T-cell (primary cell): ENCODE measurements at regions not wholly inside any gene's neighbourhood (a gene's known extent, or its start where the extent isn't known, plus 50 kb on each side); places are given as distances from the start of the nearest gene placed in this dataset.
"Not testable (repeated sequence)": the region's sequence is repeated elsewhere in the genome, so short reads cannot be mapped to it uniquely, and the experiment has no call there.

ENCODE experiments used
- ATAC-seq, 4 experiments: fragments of 200-7000 bp in 3 of 4; fragments of 150-1000 bp in 1 of 4; cut with Tn5 transposase; replicated peaks in 1 of 4; 1 replicate in 3 of 4; 2 replicates in 1 of 4; pipeline ENCODE4 v1.10.0; 2021; ENCODE audit warnings: moderate library complexity in 3 of 4, mild to moderate bottlenecking in 2 of 4, moderate number of reproducible peaks in 1 of 4
- CTCF ChIA-PET, 2 donors: fragments of 300-600 bp; sonication (Branson Sonifier 250); formaldehyde crosslinking; loops; one replicate each; lab custom pipeline; 2022; ENCODE audit warnings: antibody characterized with exemption in 2 of 2; lab: Charles Lee
- POLR2A ChIA-PET, 2 donors: fragments of 300-600 bp; sonication (Branson Sonifier 250); formaldehyde crosslinking; loops; one replicate each; lab custom pipeline; 2022; ENCODE audit warnings: antibody characterized with exemption in 2 of 2; lab: Charles Lee
- DNase-seq, 35 experiments: peaks; one replicate each; pipeline versions ENCODE4 v3.0.0 to v3.0.0-alpha.2; 2013 to 2023
- H3K27ac ChIP-seq: one replicate; pipeline ENCODE4 v1.5.1; 2013; ENCODE audit warnings: low read length
- H3K27me3 ChIP-seq, 2 experiments: replicated peaks in 1 of 2; 1 replicate in 1 of 2; 2 replicates in 1 of 2; pipeline versions ENCODE4 v1.6.1 to v1.7.0; 2013; ENCODE audit warnings: low read length in 1 of 2, mixed read lengths in 1 of 2; ENCODE audit not compliant: control insufficient read depth in 2 of 2, insufficient read depth in 2 of 2; ENCODE audit errors: extremely low read depth in 1 of 2
- H3K36me3 ChIP-seq, 2 donors: 1 replicate in 1 of 2; 2 replicates in 1 of 2; pipeline versions ENCODE4 v1.6.1 to v1.7.0; 2013; ENCODE audit warnings: low read length in 1 of 2; ENCODE audit not compliant: control insufficient read depth in 2 of 2, insufficient read depth in 1 of 2; ENCODE audit errors: extremely low read depth in 1 of 2
- H3K4me1 ChIP-seq, 2 experiments: 1 replicate in 1 of 2; 2 replicates in 1 of 2; pipeline versions ENCODE4 v1.6.1 to v1.7.0; 2013; ENCODE audit warnings: low read length in 2 of 2, mixed read lengths in 1 of 2; ENCODE audit not compliant: insufficient read depth in 2 of 2, control insufficient read depth in 1 of 2; ENCODE audit errors: extremely low read depth in 1 of 2
- H3K4me3 ChIP-seq, 2 donors: 1 replicate in 1 of 2; 2 replicates in 1 of 2; pipeline versions ENCODE4 v1.5.1 to v1.7.0; 2013; ENCODE audit warnings: mild to moderate bottlenecking in 2 of 2, low read length in 1 of 2, moderate library complexity in 1 of 2; ENCODE audit not compliant: control insufficient read depth in 1 of 2; ENCODE audit errors: extremely low read depth in 1 of 2
- H3K9me3 ChIP-seq: 2 replicates; pipeline ENCODE4 v1.7.0; 2013
- H3K27ac Mint-ChIP-seq, 2 donors: one replicate each; pipeline ENCODE4 v1.8.0; 2020 to 2021; ENCODE audit warnings: mild to moderate bottlenecking in 2 of 2, mixed read lengths in 2 of 2
- H3K27me3 Mint-ChIP-seq, 2 donors: one replicate each; pipeline ENCODE4 v1.8.0; 2021 to 2022; ENCODE audit warnings: mixed read lengths in 2 of 2
- H3K36me3 Mint-ChIP-seq: one replicate; pipeline ENCODE4 v1.8.0; 2021; ENCODE audit warnings: mixed read lengths
- H3K4me1 Mint-ChIP-seq, 3 donors: one replicate each; pipeline ENCODE4 v1.8.0; 2020 to 2022; ENCODE audit warnings: mixed read lengths in 3 of 3, mild to moderate bottlenecking in 1 of 3
- H3K4me3 Mint-ChIP-seq, 3 donors: one replicate each; pipeline ENCODE4 v1.8.0; 2020 to 2022; ENCODE audit warnings: mild to moderate bottlenecking in 3 of 3, mixed read lengths in 3 of 3, moderate library complexity in 3 of 3
- H3K9me3 Mint-ChIP-seq, 3 donors: one replicate each; pipeline ENCODE4 v1.8.0; 2020 to 2022; ENCODE audit warnings: mixed read lengths in 3 of 3
- WGBS: methylation state at CpG from one replicate; pipeline ENCODE4 v1.1.5; 2013; ENCODE audit warnings: missing lambda C conversion rate; ENCODE audit not compliant: insufficient coverage; 5-methylcytosine and 5-hydroxymethylcytosine counted together

DNA sequence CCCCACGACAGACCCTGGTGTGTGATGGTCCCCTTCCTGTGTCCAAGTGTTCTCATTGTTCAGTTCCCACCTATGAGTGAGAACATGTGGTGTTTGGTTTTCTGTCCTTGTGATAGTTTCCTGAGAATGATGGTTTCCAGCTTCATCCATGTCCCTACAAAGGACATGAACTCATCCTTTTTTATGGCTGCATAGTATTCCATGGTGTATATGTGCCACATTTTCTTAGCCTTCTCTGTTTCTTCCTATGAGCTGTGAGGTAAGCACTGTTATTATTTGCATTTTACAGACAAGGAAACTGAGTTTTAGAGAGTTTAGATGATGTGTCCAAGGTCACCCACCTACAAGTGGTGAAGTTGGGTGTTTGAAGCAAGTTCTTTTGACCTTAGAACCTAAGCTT is 51.1 kb upstream of the BNC1 start:
- H3K27ac ChIP-seq, H3K4me3 ChIP-seq, H3K9me3 ChIP-seq, DNase-seq, H3K36me3 Mint-ChIP-seq, H3K9me3 Mint-ChIP-seq, H3K4me1 ChIP-seq, H3K27me3 ChIP-seq, POLR2A ChIA-PET, ATAC-seq, H3K27ac Mint-ChIP-seq, H3K4me1 Mint-ChIP-seq, CTCF ChIA-PET, H3K36me3 ChIP-seq, H3K4me3 Mint-ChIP-seq: not testable (repeated sequence)
- peaks cover 3 to 17% of the 10 kb centered on the region in 2 donors for H3K27me3 Mint-ChIP-seq
- WGBS = no CpG with 5 or more reads among the region's 1 CpG

DNA sequence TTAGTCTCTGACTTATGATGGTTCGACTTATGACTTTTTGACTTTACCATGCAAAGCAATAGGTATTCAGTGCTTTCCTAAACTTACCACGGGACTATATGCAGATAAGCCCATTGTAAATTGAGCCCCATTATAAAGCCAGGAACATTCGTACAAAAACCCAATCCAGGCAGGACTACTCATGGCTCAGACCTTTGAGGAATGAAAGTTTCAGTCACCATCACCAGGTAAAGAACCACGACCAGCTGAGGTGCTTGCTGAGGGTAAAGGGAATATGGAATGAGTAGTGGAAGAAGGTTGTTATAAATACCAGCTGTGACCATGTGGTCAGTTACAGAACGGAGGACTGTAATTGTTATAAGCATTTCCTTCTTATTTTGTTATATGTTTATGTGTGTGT is 54.9 kb upstream of the BNC1 start:
- Histone ChIP-seq H3K36me3 (no peaks in the 10 kb centered on the region), H3K4me3 (no peak overlapping the region), H3K4me1 (no peaks in the 10 kb centered on the region), H3K27me3 (no peaks in the 10 kb centered on the region), H3K27ac (no peak overlapping the region), H3K9me3 (no peaks in the 10 kb centered on the region)
- no peak for DNase-seq
- ChIA-PET CTCF (no interaction called here), POLR2A (no interaction called here)
- peaks cover 3 to 20% of the 10 kb centered on the region in 2 donors for H3K27me3 Mint-ChIP-seq
- ATAC-seq = no peak
- H3K4me1 Mint-ChIP-seq = no peaks in the 10 kb centered on the region
- no peak overlapping the region for H3K27ac Mint-ChIP-seq
- 76% methylated on average over 2 of the region's 5 CpGs for WGBS
- H3K4me3 Mint-ChIP-seq = no peak overlapping the region
- no peaks in the 10 kb centered on the region for H3K36me3 Mint-ChIP-seq
- peaks cover 0 to 2% (median 0%) of the 10 kb centered on the region in 3 donors for H3K9me3 Mint-ChIP-seq

DNA sequence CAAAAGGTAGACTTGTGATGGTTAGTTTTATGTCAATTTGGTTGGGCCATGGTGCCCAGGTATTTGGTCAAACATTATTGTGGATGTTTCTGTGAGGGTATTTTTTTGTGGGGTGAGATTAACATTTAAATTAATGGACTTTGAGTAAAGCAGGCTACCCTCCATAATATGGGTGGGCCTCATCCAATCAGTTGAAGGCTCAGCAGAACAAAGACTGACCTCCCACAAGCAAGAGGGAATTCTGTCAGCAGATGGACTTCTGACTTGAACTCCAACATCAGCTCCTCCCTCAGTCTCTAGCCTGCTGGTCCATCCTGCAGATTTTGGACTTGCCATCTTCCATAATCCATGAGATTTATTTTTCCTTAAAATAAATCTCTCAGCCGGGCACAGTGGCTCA is 55.6 kb upstream of the BNC1 start:
- no peaks in the 10 kb centered on the region for H3K4me1 Mint-ChIP-seq
- POLR2A ChIA-PET = no interaction called here
- CTCF ChIA-PET = no interaction called here

DNA sequence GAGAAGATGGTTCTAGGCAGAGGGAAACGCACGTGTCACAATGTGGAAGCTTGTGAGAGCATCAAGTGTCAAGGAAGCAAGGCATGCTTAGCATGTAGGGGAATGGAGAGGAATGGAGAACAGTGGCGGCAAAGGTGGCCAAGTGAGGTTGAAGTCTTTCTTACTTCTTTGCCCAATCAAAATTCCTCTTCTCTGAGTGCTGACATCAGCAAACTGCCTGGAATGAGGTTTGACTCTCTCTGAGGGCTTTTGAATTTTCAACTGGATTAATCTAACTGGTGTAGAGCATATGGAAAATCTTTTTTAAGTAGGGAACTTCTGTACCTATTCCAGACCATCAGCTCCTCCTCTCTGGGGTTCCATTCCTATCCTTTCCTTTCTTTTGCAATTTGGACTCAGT is 61.9 kb upstream of the BNC1 start:
- H3K4me1 ChIP-seq = no peaks in the 10 kb centered on the region
- peaks cover 0 to 7% of the 10 kb centered on the region in 2 experiments for H3K27me3 ChIP-seq
- H3K4me3 Mint-ChIP-seq = no peak overlapping the region
- 86% methylated on average over 2 of the region's 3 CpGs for WGBS
- H3K27ac Mint-ChIP-seq = no peak overlapping the region
- POLR2A ChIA-PET = no interaction called here
- H3K4me1 Mint-ChIP-seq = no peaks in the 10 kb centered on the region
- no peaks in the 10 kb centered on the region for H3K36me3 Mint-ChIP-seq
- CTCF ChIA-PET = no interaction called here
- no peak overlapping the region for H3K4me3 ChIP-seq
- H3K36me3 ChIP-seq = no peaks in the 10 kb centered on the region
- H3K9me3 Mint-ChIP-seq = no peaks in the 10 kb centered on the region
- no peaks in the 10 kb centered on the region for H3K9me3 ChIP-seq
- no peak for ATAC-seq
- H3K27me3 Mint-ChIP-seq = peaks cover 7 to 27% of the 10 kb centered on the region in 2 donors
- no peak for DNase-seq
- H3K27ac ChIP-seq = no peak overlapping the region

More for the DNA sequence above, 55.6 kb upstream of the BNC1 start:
- DNase-seq = no peak
- Histone ChIP-seq H3K27ac (no peak overlapping the region), H3K4me1 (no peaks in the 10 kb centered on the region), H3K4me3 (no peak overlapping the region), H3K36me3 (no peaks in the 10 kb centered on the region), H3K9me3 (no peaks in the 10 kb centered on the region), H3K27me3 (peaks cover 0 to 3% of the 10 kb centered on the region in 2 experiments)
- Mint-ChIP-seq H3K9me3 (peaks cover 0 to 2% (median 0%) of the 10 kb centered on the region in 3 donors), H3K36me3 (no peaks in the 10 kb centered on the region), H3K27me3 (peaks cover 7 to 20% of the 10 kb centered on the region in 2 donors), H3K4me3 (no peak overlapping the region), H3K27ac (no peak overlapping the region)
- 100% methylated on average over 1 of the region's 1 CpG for WGBS
- no peak for ATAC-seq

DNA sequence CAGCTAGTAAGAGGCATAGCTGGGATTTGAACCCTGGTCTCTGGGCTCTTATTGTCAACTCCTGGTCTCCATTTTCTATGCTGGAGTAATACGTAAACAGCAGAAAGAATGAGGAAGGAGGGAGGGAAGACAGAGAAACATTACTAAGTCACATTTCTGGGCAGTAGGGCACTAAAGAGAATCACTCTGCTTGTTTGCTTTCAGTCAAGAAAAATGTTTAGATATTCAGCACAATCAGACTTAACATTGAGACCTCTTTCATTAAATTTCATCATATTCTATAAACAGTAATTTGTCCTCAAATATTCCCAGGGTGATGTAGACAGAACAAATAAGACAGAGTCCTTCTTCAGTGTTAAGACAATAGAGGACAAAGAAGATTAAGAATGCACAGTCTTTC is 67.7 kb upstream of the BNC1 start:
- POLR2A ChIA-PET = no interaction called here
- no peak for DNase-seq
- ATAC-seq = no peak
- Mint-ChIP-seq H3K4me3 (no peak overlapping the region), H3K27ac (no peak overlapping the region), H3K27me3 (peaks cover 10 to 30% of the 10 kb centered on the region in 2 donors), H3K9me3 (no peaks in the 10 kb centered on the region), H3K4me1 (no peaks in the 10 kb centered on the region), H3K36me3 (no peaks in the 10 kb centered on the region)
- Histone ChIP-seq H3K36me3 (no peaks in the 10 kb centered on the region), H3K9me3 (no peaks in the 10 kb centered on the region), H3K4me3 (no peak overlapping the region), H3K27ac (no peak overlapping the region), H3K27me3 (peaks cover 0 to 4% of the 10 kb centered on the region in 2 experiments), H3K4me1 (no peaks in the 10 kb centered on the region)
- no CpG with 5 or more reads among the region's 1 CpG for WGBS
- CTCF ChIA-PET = no interaction called here

DNA sequence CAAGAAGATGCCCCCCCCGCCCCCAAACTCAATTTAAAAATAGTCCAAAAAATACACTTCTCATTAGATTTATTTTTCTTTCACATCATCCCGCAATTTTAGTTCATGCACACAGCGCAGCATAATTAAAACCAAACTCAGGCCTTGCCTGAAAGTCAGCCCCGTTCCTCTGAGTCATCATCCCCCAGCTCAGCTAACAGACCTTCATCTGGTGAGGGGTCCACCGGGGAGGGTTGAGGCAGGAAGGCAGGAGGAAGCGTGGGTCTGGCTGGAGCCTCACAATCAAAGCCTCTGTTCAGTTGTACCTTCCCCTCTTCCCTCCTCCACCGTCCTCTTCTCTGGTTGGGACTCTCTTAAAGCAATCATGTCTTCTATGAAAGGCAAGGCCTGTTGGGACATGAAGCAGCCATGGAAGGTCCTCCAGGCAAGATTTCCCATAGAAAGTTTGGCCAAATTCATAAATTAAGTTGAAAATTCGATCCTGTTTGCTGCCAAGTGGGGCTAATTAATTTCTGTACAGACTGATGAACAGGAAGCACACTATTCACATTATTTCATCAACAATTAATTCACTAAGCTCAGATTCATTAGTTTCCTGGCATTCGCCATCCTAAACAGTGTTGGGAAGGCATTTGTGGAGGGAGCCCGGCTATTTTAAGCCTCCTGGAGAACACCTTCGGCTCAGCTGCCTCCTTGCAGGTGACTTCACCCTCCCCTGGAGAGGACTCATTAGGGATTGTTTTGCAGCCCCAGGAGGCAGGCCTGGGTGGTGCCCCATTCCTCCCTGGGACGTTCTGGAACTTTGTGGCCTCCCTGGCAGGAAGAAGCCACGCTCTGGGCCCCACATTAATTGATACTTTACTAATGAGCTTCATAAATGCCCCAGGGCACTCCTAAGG is 72.3 kb upstream of the BNC1 start:
- no peak overlapping the region for H3K4me3 ChIP-seq
- H3K27ac ChIP-seq = no peak overlapping the region
- WGBS = 38% methylated on average over 4 of the region's 13 CpGs
- Mint-ChIP-seq H3K27ac (no peak overlapping the region), H3K9me3 (no peaks in the 10 kb centered on the region), H3K36me3 (no peaks in the 10 kb centered on the region), H3K27me3 (peaks cover 19 to 27% of the 10 kb centered on the region in 2 donors), H3K4me1 (no peaks in the 10 kb centered on the region), H3K4me3 (no peak overlapping the region)
- H3K4me1 ChIP-seq = no peaks in the 10 kb centered on the region
- POLR2A ChIA-PET = no interaction called here
- H3K9me3 ChIP-seq = no peaks in the 10 kb centered on the region
- peaks cover 0 to 10% of the 10 kb centered on the region in 2 experiments for H3K27me3 ChIP-seq
- no peaks in the 10 kb centered on the region for H3K36me3 ChIP-seq
- CTCF ChIA-PET = no interaction called here
- ATAC-seq = no peak
- no peak for DNase-seq
